OCI-LY1 (cell line): ENCODE measurements at regions not wholly inside any gene's neighbourhood (a gene's known extent, or its start where the extent isn't known, plus 50 kb on each side); places are given as distances from the start of the nearest gene placed in this dataset.

Experiments used
- H2AFZ ChIP-seq: fragments of 200-600 bp; sonication (generic), shearing (Covaris generic); 2 replicates; pipeline ENCODE4 v1.6.0; 2014; ENCODE audit warnings: antibody characterized with exemption, mild to moderate bottlenecking, low read length
- H3F3A ChIP-seq: fragments of 200-600 bp; sonication (generic), shearing (Covaris generic); 2 replicates; pipeline ENCODE4 v1.6.0; 2014; ENCODE audit warnings: mild to moderate bottlenecking, antibody characterized with exemption, low read length, moderate library complexity; ENCODE audit not compliant: insufficient read depth
- H3K27ac ChIP-seq: fragments of 200-600 bp; sonication (generic); 2 replicates; pipeline ENCODE4 v1.5.1; 2014; ENCODE audit warnings: low read length, mixed run types, mild to moderate bottlenecking, low read depth; ENCODE audit not compliant: poor library complexity, severe bottlenecking
- H3K27me3 ChIP-seq: fragments of 200-600 bp; sonication (generic); 2 replicates; pipeline ENCODE4 v1.6.0; 2014; ENCODE audit warnings: antibody characterized with exemption, mild to moderate bottlenecking, low read length, moderate library complexity; ENCODE audit not compliant: insufficient read depth
- H3K36me3 ChIP-seq: fragments of 200-600 bp; sonication (generic); 2 replicates; pipeline ENCODE4 v1.6.1; 2014; ENCODE audit warnings: mild to moderate bottlenecking, antibody characterized with exemption, low read length, moderate library complexity, mixed read lengths; ENCODE audit not compliant: insufficient read depth
- H3K4me1 ChIP-seq: fragments of 200-600 bp; sonication (generic); 2 replicates; pipeline ENCODE4 v1.5.1; 2014; ENCODE audit warnings: mild to moderate bottlenecking, low read length, moderate library complexity; ENCODE audit not compliant: insufficient read depth, severe bottlenecking
- H3K4me2 ChIP-seq: fragments of 200-600 bp; sonication (generic), shearing (Covaris generic); 2 replicates; pipeline ENCODE4 v1.6.1; 2014; ENCODE audit warnings: low read length
- H3K4me3 ChIP-seq: fragments of 200-600 bp; sonication (generic); 2 replicates; pipeline ENCODE4 v1.5.1; 2014; ENCODE audit warnings: low read length, low read depth, mild to moderate bottlenecking, mixed read lengths; ENCODE audit not compliant: poor library complexity, severe bottlenecking
- H3K79me2 ChIP-seq: fragments of 200-600 bp; shearing (Covaris generic); 2 replicates; pipeline ENCODE4 v1.6.1; 2016; ENCODE audit warnings: mixed run types, low read length, mixed read lengths; ENCODE audit not compliant: insufficient read depth
- H3K9ac ChIP-seq: fragments of 200-600 bp; sonication (generic), shearing (Covaris generic); 2 replicates; pipeline ENCODE4 v1.6.1; 2014; ENCODE audit warnings: mild to moderate bottlenecking, low read length, mixed read lengths
- H3K9me2 ChIP-seq: fragments of 200-600 bp; sonication (generic), shearing (Covaris generic); 2 replicates; pipeline ENCODE4 v1.6.1; 2014; ENCODE audit warnings: low read depth, mild to moderate bottlenecking, low read length, mixed read lengths
- H3K9me3 ChIP-seq: fragments of 200-600 bp; shearing (Covaris generic); 2 replicates; pipeline ENCODE4 v1.6.1; 2014; ENCODE audit warnings: low read length, mixed read lengths
- H4K20me1 ChIP-seq: fragments of 200-600 bp; sonication (generic), shearing (Covaris generic); 2 replicates; pipeline ENCODE4 v1.6.0; 2016; ENCODE audit warnings: mild to moderate bottlenecking, low read length; ENCODE audit not compliant: insufficient read depth
- EZH2 ChIP-seq: fragments of 200-600 bp; sonication (generic), shearing (Covaris generic); IDR thresholded peaks from 2 replicates; pipeline ENCODE4 v1.8.0; 2017; ENCODE audit warnings: borderline replicate concordance, mixed run types, mild to moderate bottlenecking, antibody characterized with exemption, low read length, moderate library complexity, mixed read lengths
- TF ChIP-seq, protein P1 (sequence below): fragments of 200-600 bp; sonication (generic), shearing (Covaris generic); IDR thresholded peaks from 2 replicates; pipeline ENCODE4 v1.5.1; 2017; ENCODE audit warnings: mild to moderate bottlenecking, antibody characterized with exemption, low read length, moderate library complexity, mixed read lengths

DNA sequence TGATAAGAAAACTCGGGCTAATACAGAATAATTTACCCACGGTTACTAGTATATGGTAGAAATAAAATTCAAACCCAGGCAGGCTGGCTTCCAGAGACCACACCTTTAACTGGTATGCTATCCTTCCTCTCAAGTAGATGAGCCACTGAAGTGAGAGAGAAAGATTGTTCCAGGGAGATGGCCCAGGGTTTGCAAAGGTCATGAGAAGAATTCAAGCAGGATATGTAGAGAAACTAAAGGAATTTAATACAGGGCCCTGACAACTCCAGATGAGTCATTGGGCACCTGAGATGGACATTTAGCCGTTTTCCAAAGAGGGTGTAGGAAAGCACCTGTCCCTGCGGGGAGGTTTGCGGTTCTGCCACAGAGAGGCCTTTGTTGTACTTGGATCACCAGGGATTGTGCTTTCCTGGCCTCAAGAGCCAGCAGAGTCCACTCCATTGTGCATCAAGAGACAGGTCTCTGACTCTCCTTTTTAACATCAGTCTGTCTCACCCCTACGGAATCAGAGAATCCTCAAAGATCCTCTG lies 152.7 kb upstream of the BLID start:
- no peaks in the 10 kb centered on the region for H3K36me3 ChIP-seq
- no peaks in the 10 kb centered on the region for H3K27me3 ChIP-seq
- H3K9me2 ChIP-seq, result no peaks in the 10 kb centered on the region

DNA sequence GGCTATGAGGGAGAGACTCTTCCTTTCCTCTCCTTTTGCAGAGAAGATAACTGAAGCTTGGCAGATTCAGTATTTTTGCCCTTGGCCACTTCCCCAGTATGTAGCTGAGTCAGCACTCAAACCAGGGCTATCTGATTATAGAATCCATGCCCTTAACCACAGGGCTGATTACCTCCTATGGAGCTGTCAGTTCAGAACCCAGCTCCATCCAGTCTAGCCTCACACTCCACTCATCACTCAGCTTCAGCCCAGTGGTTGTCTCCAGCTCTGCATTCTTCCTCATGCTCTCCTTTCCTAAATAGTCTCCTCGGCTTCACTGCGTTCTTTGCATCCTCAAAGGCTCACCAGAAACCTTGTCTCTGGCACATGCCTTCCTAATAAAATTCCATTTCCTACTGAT lies 151.6 kb upstream of the BLID start:
- H3K4me1 ChIP-seq, result no peaks in the 10 kb centered on the region
- no peaks in the 10 kb centered on the region for H3K36me3 ChIP-seq
- H4K20me1 ChIP-seq, result no peaks in the 10 kb centered on the region
- no peaks in the 10 kb centered on the region for H3K79me2 ChIP-seq
- H3F3A ChIP-seq, result no peaks in the 10 kb centered on the region
- H3K9me3 ChIP-seq, result no peaks in the 10 kb centered on the region
- no peaks in the 10 kb centered on the region for H3K27me3 ChIP-seq
- H3K4me2 ChIP-seq, result no peak overlapping the region
- no peak overlapping the region for H2AFZ ChIP-seq
- no peak overlapping the region for H3K9ac ChIP-seq
- H3K27ac ChIP-seq, result no peak overlapping the region
- no peak for TF ChIP-seq EZH2
- H3K9me2 ChIP-seq, result no peaks in the 10 kb centered on the region
- no peak overlapping the region for H3K4me3 ChIP-seq

More for the DNA sequence above, 152.7 kb upstream of the BLID start:
- Histone ChIP-seq H3K4me3 (no peak overlapping the region), H3K4me1 (no peaks in the 10 kb centered on the region), H3K79me2 (no peaks in the 10 kb centered on the region), H3K9me3 (no peaks in the 10 kb centered on the region), H3K4me2 (no peak overlapping the region), H4K20me1 (no peaks in the 10 kb centered on the region), H3F3A (no peaks in the 10 kb centered on the region), H2AFZ (no peak overlapping the region), H3K9ac (no peak overlapping the region), H3K27ac (no peak overlapping the region)
- no peak for TF ChIP-seq EZH2
- TF ChIP-seq, protein P1, sequence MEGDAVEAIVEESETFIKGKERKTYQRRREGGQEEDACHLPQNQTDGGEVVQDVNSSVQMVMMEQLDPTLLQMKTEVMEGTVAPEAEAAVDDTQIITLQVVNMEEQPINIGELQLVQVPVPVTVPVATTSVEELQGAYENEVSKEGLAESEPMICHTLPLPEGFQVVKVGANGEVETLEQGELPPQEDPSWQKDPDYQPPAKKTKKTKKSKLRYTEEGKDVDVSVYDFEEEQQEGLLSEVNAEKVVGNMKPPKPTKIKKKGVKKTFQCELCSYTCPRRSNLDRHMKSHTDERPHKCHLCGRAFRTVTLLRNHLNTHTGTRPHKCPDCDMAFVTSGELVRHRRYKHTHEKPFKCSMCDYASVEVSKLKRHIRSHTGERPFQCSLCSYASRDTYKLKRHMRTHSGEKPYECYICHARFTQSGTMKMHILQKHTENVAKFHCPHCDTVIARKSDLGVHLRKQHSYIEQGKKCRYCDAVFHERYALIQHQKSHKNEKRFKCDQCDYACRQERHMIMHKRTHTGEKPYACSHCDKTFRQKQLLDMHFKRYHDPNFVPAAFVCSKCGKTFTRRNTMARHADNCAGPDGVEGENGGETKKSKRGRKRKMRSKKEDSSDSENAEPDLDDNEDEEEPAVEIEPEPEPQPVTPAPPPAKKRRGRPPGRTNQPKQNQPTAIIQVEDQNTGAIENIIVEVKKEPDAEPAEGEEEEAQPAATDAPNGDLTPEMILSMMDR, result no peak

DNA sequence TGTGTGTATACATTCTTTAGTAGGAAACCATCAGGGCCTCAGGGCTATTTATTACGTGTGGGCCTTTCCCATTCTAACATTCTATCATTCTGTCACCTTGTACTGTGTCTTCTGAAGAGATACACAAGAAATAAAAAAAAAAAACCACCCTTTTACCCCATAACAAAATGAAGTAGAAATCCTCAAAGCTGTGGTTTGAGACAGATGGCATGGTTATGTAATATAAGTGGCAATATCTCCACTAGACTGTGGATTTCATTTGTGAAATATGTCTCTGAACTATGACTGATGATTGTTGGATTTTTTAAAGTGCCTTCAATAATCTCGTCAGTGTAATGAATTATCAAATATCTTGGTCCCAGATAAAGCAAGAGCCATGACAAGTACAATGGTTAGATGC lies 150.0 kb upstream of the BLID start:
- no peak overlapping the region for H3K4me3 ChIP-seq
- no peaks in the 10 kb centered on the region for H3K4me1 ChIP-seq
- no peak overlapping the region for H3K9ac ChIP-seq
- H3K36me3 ChIP-seq, result no peaks in the 10 kb centered on the region
- H3K4me2 ChIP-seq, result no peak overlapping the region
- H2AFZ ChIP-seq, result no peak overlapping the region
- TF ChIP-seq, protein P1, result no peak
- no peak for TF ChIP-seq EZH2
- no peaks in the 10 kb centered on the region for H3K27me3 ChIP-seq
- H3K9me3 ChIP-seq, result no peaks in the 10 kb centered on the region
- no peaks in the 10 kb centered on the region for H3K79me2 ChIP-seq
- no peaks in the 10 kb centered on the region for H4K20me1 ChIP-seq
- H3K9me2 ChIP-seq, result no peaks in the 10 kb centered on the region
- no peak overlapping the region for H3K27ac ChIP-seq
- H3F3A ChIP-seq, result no peaks in the 10 kb centered on the region

DNA sequence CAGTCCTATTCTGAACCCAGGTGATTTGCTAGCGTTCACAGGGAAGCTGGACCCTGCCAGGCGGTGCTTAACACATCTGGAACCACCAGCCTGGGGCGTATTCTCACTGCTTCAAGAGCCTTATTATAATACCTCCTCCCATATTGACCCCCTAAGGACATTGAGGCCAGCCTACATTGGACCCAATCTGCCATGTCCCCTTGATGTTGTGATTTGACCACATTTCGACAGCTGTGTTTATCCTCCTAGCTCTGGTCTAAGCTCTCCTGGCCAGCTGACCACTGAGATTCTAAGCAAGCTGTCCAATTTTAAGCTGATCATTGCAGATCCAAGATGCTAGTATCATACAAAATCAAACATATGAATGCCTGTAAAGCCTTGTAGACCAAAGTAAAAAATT lies 148.1 kb upstream of the BLID start:
- H2AFZ ChIP-seq, result no peak overlapping the region
- no peak overlapping the region for H3K4me2 ChIP-seq
- no peaks in the 10 kb centered on the region for H3K9me3 ChIP-seq
- no peaks in the 10 kb centered on the region for H4K20me1 ChIP-seq
- no peaks in the 10 kb centered on the region for H3K79me2 ChIP-seq
- TF ChIP-seq EZH2, result no peak
- TF ChIP-seq, protein P1, result no peak
- no peaks in the 10 kb centered on the region for H3K36me3 ChIP-seq
- no peaks in the 10 kb centered on the region for H3F3A ChIP-seq
- no peak overlapping the region for H3K9ac ChIP-seq
- H3K4me3 ChIP-seq, result no peak overlapping the region
- no peaks in the 10 kb centered on the region for H3K9me2 ChIP-seq
- no peaks in the 10 kb centered on the region for H3K4me1 ChIP-seq
- no peak overlapping the region for H3K27ac ChIP-seq
- H3K27me3 ChIP-seq, result no peaks in the 10 kb centered on the region
